SJCRH30 (cell line): ENCODE measurements at regions not wholly inside any gene's neighbourhood (a gene's known extent, or its start where the extent isn't known, plus 50 kb on each side); places are given as distances from the start of the nearest gene placed in this dataset.
A peak's percentile ranks its signal among the peaks of the same experiment; 100 is the strongest.

Experiments
- DNase-seq, 2 experiments: peaks; one replicate each; pipeline ENCODE4 v3.0.0-alpha.2; 2015 to 2020
- H3K27ac ChIP-seq: fragments of 250-450 bp; sonication (Bioruptor Pico); 2 replicates; pipeline ENCODE4 v1.5.1; 2020; ENCODE audit warnings: mild to moderate bottlenecking, moderate library complexity
- H3K27me3 ChIP-seq: fragments of 250-450 bp; sonication (Bioruptor Pico); 2 replicates; pipeline ENCODE4 v1.5.1; 2020; ENCODE audit warnings: mild to moderate bottlenecking, moderate library complexity
- H3K36me3 ChIP-seq: fragments of 250-450 bp; sonication (Bioruptor Pico); 2 replicates; pipeline ENCODE4 v1.5.1; 2020; ENCODE audit warnings: mild to moderate bottlenecking, moderate library complexity
- H3K4me1 ChIP-seq: fragments of 250-450 bp; sonication (Bioruptor Pico); 2 replicates; pipeline ENCODE4 v1.5.1; 2020; ENCODE audit warnings: mild to moderate bottlenecking, moderate library complexity
- H3K4me3 ChIP-seq: fragments of 250-450 bp; sonication (Bioruptor Pico); 2 replicates; pipeline ENCODE4 v1.5.1; 2020; ENCODE audit warnings: mild to moderate bottlenecking, moderate library complexity
- H3K9me3 ChIP-seq: fragments of 250-450 bp; sonication (Bioruptor Pico); replicated peaks from 2 replicates; pipeline ENCODE4 v1.5.1; 2020; ENCODE audit warnings: mild to moderate bottlenecking, moderate library complexity

DNA sequence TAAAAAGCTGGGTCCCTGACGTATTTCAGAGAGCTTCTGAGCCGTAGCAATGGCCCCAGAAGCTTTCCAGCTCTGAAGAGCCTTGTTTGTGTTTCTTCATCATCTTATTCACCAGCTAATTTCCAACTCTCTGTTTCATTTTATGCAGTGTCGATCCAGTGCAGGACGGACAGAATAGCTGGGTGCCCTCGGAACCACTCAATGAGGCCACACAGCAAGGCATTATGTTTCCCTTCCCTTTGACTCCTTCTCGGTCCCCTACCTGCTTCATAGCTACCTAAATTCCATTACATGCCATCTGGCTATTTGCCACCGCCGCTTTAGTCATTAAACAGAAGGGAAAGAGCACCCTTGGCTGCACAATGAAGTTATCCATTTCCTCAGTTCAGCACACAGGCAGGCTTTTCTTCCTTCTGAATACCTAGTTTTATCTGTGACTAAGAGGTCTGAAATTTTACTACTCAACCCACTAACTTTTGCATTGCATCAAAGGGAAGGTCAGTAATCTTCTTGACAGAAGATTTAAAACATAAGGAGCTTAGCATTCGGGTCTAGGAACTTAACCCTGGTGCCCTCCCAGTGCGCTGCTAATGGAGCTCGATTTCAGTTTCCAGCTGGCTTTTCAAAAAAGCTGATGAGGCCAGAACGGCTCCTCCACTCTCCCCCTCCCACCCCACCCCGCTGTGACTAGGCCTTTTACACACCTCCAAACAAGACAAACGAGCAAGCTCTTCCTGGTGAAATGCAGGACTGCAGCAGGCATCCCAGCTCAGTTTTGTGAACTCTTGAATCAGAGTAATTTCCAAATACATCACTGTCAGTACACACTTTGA lies 176.8 kb downstream of the GXYLT1 start:
- Histone ChIP-seq H3K4me1 (no peaks in the 10 kb centered on the region), H3K36me3 (no peaks in the 10 kb centered on the region), H3K9me3 (no peaks in the 10 kb centered on the region), H3K4me3 (no peak overlapping the region), H3K27me3 (no peaks in the 10 kb centered on the region), H3K27ac (no peak overlapping the region)
- DNase-seq, result peak in 1 of 2 experiments; percentile 18

DNA sequence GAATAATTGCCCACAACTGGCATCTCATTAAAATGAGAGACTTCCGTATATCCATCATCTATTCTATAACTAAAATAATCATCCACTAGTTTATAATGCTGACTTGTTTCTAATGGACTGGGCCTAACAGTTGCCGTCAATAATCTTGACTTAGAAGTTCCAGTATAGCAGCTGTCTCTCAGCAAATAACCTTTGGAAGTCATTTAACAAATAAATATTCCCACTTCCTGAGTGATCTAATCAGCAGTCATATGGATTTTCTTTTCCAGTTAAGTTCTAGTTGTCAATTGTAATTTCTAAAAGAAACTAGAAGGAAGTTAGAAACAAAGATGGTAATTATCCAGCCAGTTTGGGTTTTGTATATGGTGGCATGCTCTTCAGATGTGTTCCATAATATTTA lies 177.8 kb downstream of the GXYLT1 start:
- Histone ChIP-seq H3K4me3 (no peak overlapping the region), H3K9me3 (no peaks in the 10 kb centered on the region), H3K27ac (no peak overlapping the region), H3K27me3 (no peaks in the 10 kb centered on the region), H3K4me1 (no peaks in the 10 kb centered on the region), H3K36me3 (no peaks in the 10 kb centered on the region)
- no peak for DNase-seq

DNA sequence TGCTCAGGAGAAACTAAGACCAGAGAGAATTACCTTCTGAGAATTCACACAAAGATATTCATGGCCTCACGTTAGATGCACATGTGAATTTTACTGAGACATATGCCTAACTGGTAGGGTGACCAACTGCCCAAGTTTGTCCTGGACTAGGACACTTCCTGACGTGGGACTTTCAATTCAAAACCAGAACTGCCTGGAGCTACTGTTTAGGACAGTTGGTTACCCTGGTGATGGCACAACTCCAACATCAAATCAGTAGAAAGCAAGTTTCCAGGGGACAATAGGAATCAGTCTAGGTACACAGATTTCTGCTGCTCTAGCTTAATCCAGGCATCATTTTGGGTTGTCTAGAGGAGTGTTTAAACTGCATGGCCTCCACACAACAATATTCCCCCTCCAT lies 178.7 kb downstream of the GXYLT1 start:
- Histone ChIP-seq H3K36me3 (no peaks in the 10 kb centered on the region), H3K9me3 (no peaks in the 10 kb centered on the region)

DNA sequence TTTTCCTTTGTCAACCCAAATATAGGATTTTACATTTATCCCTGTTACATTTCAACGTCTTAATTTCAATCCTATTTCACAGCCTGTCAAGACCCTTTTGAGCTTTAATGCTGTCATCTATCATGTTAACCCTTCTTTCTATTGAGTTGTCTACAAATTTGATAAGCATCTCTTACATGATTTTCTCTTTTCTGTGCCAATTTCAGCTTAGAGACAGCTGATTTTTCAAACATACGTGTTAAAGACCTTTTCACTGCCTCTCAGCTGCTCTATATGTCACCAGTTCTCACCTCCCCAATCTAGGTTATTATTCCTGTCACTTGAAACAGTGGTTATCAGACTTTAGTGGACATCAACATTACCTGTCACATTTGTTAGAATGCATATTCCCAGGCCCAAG lies 181.3 kb downstream of the GXYLT1 start:
- DNase-seq, result no peak
- no peak overlapping the region for H3K4me3 ChIP-seq
- no peaks in the 10 kb centered on the region for H3K9me3 ChIP-seq
- H3K27ac ChIP-seq, result no peak overlapping the region
- H3K4me1 ChIP-seq, result no peaks in the 10 kb centered on the region
- no peaks in the 10 kb centered on the region for H3K27me3 ChIP-seq
- H3K36me3 ChIP-seq, result no peaks in the 10 kb centered on the region

More for the DNA sequence above, 178.7 kb downstream of the GXYLT1 start:
- no peaks in the 10 kb centered on the region for H3K4me1 ChIP-seq
- DNase-seq, result no peak
- H3K27me3 ChIP-seq, result no peaks in the 10 kb centered on the region
- no peak overlapping the region for H3K4me3 ChIP-seq
- H3K27ac ChIP-seq, result no peak overlapping the region

DNA sequence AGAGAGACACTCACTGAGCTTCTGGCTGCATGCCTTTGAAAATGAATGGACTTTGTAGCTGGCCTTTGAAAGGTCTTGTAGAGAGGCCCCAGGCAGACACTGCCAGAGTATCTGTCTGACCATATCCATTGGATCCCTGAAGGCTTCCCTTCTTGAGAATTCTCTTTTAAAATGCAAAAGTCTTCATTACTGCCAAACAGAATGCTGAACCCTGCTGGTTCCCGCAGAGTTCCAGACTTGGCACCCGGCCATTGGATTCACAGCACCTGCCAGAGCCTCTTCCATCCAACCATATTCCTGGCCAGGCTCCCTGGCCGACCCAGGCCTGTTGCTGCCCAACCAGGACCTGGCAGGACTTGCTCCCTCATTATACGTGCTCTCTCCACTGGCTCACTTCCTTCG lies 182.5 kb downstream of the GXYLT1 start:
- Histone ChIP-seq H3K9me3 (no peaks in the 10 kb centered on the region), H3K27ac (no peak overlapping the region)
- DNase-seq, result peak; percentile 26 to 38

DNA sequence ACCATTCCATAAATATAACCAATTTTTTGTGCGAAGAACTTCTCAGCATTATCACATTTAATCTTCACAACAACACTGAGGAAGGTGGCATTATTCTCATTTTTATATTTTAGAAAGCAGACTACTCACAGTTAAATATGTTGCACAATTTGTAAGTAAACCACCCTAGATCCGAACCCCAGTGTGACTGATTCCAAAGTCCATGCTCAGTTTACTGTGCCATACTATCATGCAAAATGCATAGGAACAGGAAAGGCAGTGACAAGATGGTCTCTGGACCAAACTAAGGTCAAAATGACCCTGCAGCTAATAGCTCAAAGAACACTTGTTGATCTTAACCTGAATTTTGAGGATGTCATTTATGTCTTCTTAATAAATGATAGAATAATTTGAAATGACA lies 185.4 kb downstream of the GXYLT1 start:
- Histone ChIP-seq H3K9me3 (no peaks in the 10 kb centered on the region), H3K4me3 (no peak overlapping the region), H3K27ac (no peak overlapping the region), H3K4me1 (no peaks in the 10 kb centered on the region), H3K36me3 (no peaks in the 10 kb centered on the region), H3K27me3 (no peaks in the 10 kb centered on the region)
- no peak for DNase-seq

More for the DNA sequence above, 182.5 kb downstream of the GXYLT1 start:
- no peaks in the 10 kb centered on the region for H3K27me3 ChIP-seq
- H3K36me3 ChIP-seq, result no peaks in the 10 kb centered on the region
- H3K4me1 ChIP-seq, result no peaks in the 10 kb centered on the region
- H3K4me3 ChIP-seq, result no peak overlapping the region

DNA sequence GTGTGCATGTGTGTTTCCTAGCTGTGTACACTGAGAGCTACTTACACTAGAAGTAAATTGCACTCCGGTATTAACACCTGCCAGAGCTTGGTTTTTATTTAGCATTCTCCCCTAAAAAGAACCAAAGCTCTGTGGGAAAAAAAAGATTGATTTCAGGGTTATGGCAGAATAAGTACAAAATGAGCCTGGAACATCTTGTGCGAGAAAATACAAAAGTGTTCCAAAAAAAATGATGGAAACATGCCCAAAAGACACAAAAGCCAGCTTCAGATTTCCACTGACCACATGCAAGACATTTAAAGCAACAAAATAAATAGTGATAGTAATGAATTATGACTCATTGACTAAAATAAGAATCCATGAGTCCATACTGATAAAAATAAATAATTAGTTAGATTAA lies 188.3 kb downstream of the GXYLT1 start:
- Histone ChIP-seq H3K9me3 (no peaks in the 10 kb centered on the region), H3K36me3 (no peaks in the 10 kb centered on the region), H3K4me3 (no peak overlapping the region), H3K27me3 (no peaks in the 10 kb centered on the region), H3K27ac (no peak overlapping the region), H3K4me1 (no peaks in the 10 kb centered on the region)
- DNase-seq, result no peak

DNA sequence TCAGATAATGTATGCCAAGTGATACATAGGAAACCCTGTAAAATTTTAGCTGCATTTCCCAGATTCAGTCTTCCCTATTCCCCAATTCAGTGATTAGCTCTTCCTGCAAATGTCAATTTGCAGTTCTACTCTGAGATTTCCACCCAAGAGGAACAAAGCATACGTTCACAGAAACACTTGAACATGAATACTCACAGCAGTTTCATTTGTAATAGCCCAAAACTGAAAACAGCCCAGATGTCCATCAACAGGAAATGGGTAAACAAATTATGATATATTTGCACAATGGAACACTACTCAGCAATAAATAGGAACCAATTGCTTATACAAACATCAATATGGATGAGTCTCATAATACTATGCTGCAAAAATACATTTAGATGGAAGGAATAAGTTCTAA lies 194.2 kb downstream of the GXYLT1 start:
- H3K27ac ChIP-seq, result no peak overlapping the region
- no peaks in the 10 kb centered on the region for H3K4me1 ChIP-seq
- H3K4me3 ChIP-seq, result no peak overlapping the region
- DNase-seq, result no peak
- H3K36me3 ChIP-seq, result no peaks in the 10 kb centered on the region
- H3K9me3 ChIP-seq, result no peaks in the 10 kb centered on the region
- no peaks in the 10 kb centered on the region; the same call in 1 of the 2 replicates for H3K27me3 ChIP-seq

DNA sequence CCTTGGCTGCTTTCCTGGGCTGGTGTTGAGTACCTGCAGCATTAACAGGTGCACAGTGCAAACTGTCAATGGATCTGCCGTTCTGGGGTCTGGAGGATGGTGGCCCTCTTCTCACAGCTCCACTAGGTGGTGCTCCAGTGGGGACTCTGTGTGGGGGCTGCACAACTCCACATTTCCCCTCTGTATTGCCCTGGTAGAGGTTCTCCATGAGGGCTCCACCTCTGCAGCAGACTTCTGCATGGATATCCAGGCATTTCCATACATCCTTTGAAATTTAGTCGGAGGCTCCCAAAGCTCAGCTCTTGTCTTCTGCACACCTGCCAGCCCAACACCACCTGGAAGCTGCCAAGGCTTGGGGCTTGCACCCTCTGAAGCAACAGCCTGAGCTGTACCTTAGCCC lies 198.6 kb downstream of the GXYLT1 start:
- H3K36me3 ChIP-seq, result no peaks in the 10 kb centered on the region
- no peak for DNase-seq

DNA sequence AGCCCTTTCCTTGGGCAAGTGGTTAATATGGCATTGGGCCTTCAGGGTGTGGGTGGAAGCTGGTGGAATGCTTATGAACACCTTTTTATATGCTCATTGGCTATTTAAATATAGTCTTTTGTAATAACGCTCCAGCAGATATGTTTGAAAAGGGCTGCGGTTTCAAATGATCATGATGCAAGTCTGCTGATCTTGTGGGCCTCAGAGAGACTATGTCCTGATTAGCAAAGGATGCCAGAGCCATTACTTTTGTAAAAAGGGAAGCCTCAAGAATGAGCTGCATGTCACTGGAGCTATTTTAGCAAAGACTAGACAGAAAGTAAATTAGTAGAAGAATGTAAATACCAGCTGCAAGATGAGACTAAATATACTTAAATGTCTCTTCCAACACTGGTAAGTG lies 200.5 kb downstream of the GXYLT1 start:
- Histone ChIP-seq H3K36me3 (no peaks in the 10 kb centered on the region), H3K27me3 (no peaks in the 10 kb centered on the region), H3K9me3 (no peaks in the 10 kb centered on the region), H3K27ac (no peak overlapping the region), H3K4me1 (no peaks in the 10 kb centered on the region), H3K4me3 (no peak overlapping the region)
- DNase-seq, result no peak

More for the DNA sequence above, 198.6 kb downstream of the GXYLT1 start:
- H3K27me3 ChIP-seq, result no peaks in the 10 kb centered on the region; the same call in 1 of the 2 replicates
- H3K4me3 ChIP-seq, result no peak overlapping the region
- H3K4me1 ChIP-seq, result no peaks in the 10 kb centered on the region
- no peak overlapping the region for H3K27ac ChIP-seq
- H3K9me3 ChIP-seq, result no peaks in the 10 kb centered on the region

DNA sequence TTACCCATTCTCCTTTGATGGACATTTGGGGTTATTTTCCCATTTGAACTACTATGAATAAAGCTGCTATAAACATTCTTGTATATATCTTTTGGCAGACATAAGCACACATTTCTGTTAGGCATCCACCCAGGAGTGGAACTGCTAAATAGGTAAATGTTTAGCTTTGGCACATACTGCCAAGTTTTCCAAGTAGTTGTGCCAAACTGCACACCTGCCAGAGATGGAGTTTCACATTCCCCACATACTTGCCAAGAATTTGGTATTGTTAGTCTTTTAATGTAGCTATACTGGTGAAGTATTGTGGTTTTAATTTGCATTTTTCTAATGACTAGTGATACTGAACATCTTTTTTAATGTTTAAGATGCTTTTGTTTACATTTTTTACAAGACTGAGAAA lies 201.0 kb downstream of the GXYLT1 start:
- H3K9me3 ChIP-seq, result no peaks in the 10 kb centered on the region
- no peaks in the 10 kb centered on the region for H3K4me1 ChIP-seq
- no peak overlapping the region for H3K4me3 ChIP-seq
- H3K27ac ChIP-seq, result no peak overlapping the region
- no peak for DNase-seq
- H3K27me3 ChIP-seq, result no peaks in the 10 kb centered on the region
- H3K36me3 ChIP-seq, result no peaks in the 10 kb centered on the region

DNA sequence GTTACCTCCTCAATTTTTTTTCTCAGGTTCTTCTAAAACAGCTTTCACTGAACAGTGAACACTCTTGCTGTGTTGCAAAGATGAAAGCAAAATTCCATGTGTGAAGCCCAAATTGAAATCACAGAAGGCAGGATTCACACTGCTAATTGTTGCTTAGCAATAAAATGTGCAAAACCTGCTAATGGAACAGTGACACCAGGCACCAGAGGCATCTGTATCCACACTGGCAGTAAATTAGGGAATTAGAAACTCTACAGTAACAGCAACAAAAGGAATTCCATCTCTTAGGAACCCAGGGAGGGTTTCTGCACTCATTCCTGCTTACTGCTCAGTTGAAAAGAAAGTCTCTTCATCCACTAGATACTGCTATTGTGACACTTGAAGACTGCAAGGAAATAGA lies 202.3 kb downstream of the GXYLT1 start:
- Histone ChIP-seq H3K27ac (no peak overlapping the region), H3K4me1 (no peaks in the 10 kb centered on the region), H3K27me3 (no peaks in the 10 kb centered on the region), H3K36me3 (no peaks in the 10 kb centered on the region), H3K4me3 (no peak overlapping the region), H3K9me3 (no peaks in the 10 kb centered on the region)
- DNase-seq, result no peak

DNA sequence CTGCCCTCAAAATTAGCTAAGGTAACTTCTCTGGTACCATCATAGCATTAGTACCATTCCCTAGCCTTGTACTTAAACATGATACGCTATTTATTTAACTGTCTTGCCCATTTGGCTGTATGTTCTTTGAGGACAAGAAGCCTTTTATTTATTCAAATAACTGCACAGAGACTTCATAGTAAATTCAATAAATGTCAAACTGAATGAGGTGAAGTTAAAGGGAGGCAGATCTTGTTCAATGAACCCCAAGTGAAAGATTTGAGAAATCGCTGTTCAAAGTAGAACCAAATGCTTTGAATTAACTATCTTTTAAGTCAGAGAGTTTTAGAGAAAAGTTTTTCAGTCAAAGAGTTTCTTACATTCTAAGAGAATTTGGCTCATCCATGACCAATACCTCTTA lies 203.6 kb downstream of the GXYLT1 start:
- H3K4me3 ChIP-seq, result no peak overlapping the region

DNA sequence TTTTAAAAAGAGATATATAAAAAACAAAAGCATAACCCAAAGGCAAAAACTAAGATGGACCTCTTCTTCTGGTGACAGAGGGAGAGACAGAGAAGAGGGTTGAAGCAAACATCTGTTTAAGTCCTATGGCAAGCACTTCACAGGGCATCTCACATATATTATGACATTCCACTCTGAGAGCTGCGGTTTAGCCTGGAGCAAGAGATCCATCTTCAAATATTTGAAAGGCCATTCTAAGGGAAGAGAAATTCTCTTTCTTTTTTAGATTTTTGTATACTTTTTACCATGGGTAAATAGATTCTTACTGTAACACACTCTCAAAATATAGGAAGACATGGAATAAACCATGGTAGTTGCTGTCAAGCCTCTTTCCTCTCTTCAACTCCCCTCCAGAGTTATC lies 204.1 kb downstream of the GXYLT1 start:
- Histone ChIP-seq H3K36me3 (no peaks in the 10 kb centered on the region), H3K27ac (no peak overlapping the region), H3K27me3 (no peaks in the 10 kb centered on the region), H3K9me3 (no peaks in the 10 kb centered on the region), H3K4me1 (no peaks in the 10 kb centered on the region), H3K4me3 (no peak overlapping the region)
- no peak for DNase-seq

More for the DNA sequence above, 203.6 kb downstream of the GXYLT1 start:
- no peaks in the 10 kb centered on the region for H3K27me3 ChIP-seq
- no peaks in the 10 kb centered on the region for H3K9me3 ChIP-seq
- DNase-seq, result no peak
- H3K4me1 ChIP-seq, result no peaks in the 10 kb centered on the region
- no peaks in the 10 kb centered on the region for H3K36me3 ChIP-seq
- no peak overlapping the region for H3K27ac ChIP-seq

DNA sequence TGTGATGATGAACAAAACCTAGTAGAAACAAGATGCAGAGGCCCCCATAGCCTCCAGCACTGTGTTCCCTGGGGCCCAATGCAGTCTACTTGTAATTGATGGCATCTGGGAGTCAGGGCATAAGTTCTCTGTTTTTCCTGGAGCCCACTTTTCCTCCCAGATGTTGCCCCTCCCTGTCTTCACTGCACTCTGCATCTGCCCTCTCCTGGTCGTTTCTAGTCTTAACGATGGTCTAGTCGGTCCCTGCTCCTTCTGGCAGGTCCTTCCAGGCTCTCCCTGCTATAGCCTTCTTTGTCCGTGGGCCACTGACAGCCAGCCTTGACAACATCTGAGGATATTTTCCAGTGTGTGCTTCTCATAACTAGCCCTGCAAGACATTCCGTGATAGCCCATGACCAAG lies 208.3 kb downstream of the GXYLT1 start:
- H3K4me3 ChIP-seq, result no peak overlapping the region
- no peaks in the 10 kb centered on the region for H3K36me3 ChIP-seq
- no peaks in the 10 kb centered on the region for H3K4me1 ChIP-seq
- H3K9me3 ChIP-seq, result no peaks in the 10 kb centered on the region
- no peak overlapping the region for H3K27ac ChIP-seq
- no peak for DNase-seq
- H3K27me3 ChIP-seq, result no peaks in the 10 kb centered on the region

DNA sequence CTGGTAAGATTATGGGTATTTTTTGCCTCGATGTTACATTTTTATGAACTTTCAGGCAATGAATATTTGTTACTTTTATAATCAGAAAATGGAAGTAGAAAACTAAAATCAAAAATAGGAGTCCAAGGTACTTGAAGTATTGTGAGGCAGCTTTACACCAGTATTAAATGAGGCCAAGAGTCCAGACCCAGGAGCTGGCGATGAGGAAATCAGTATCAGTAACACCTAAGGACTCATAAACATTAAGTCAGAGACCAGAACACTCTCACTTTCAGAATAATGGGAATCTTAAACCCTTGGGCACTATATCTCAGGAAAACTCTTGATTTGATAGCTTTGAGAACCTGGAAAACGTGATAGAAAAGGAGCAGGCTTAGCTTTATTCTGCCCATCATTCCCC lies 208.8 kb downstream of the GXYLT1 start:
- Histone ChIP-seq H3K36me3 (no peaks in the 10 kb centered on the region), H3K27ac (no peak overlapping the region), H3K4me1 (no peaks in the 10 kb centered on the region), H3K27me3 (no peaks in the 10 kb centered on the region), H3K4me3 (no peak overlapping the region), H3K9me3 (no peaks in the 10 kb centered on the region)
- DNase-seq, result no peak
